ENCODE measurements at regions not wholly inside any gene's neighbourhood (a gene's known extent, or its start where the extent isn't known, plus 50 kb on each side); places are given as distances from the start of the nearest gene placed in this dataset.

GRCh38 chr3:56884387-56884786, 82.6 kb upstream of the ARHGEF3 start (continued):
- no peak for TF ChIP-seq E2F5 (CRISPR knock-in tag; IDR thresholded peaks at IDR 0.05)
- TF ChIP-seq EMX1 (CRISPR knock-in tag; IDR thresholded peaks at IDR 0.05), result no peak
- no peak for TF ChIP-seq GABPB1 (CRISPR knock-in tag; IDR thresholded peaks at IDR 0.05)

GRCh38 chr3:56883828-56884227, 82.1 kb upstream of the ARHGEF3 start:
- Mint-ChIP-seq H3K4me3 (no peak overlapping the region), H3K27me3 (ENCODE audit: low read depth) (no peaks in the 10 kb centered on the region), H3K9me3 (peaks cover 9% of the 10 kb centered on the region; the same call in 1 of the 2 replicates), H3K4me1 (no peaks in the 10 kb centered on the region), H3K27ac (no peak overlapping the region), H3K36me3 (no peaks in the 10 kb centered on the region)
- CTCF ChIA-PET, result interaction anchor here (1.0 kb wide), 1 partner anchor 20 kb away, joined by 3 read pairs; no protein-coding TSS in a partner anchor
- POLR2A ChIA-PET, result interaction anchor here (0.6 kb wide), 1 partner anchor 150 kb away, joined by 6 read pairs; no protein-coding TSS in a partner anchor
- DNase-seq (ENCODE audit: low spot score), result no peak
- ATAC-seq, result no peak
- no peak for TF ChIP-seq SMAD3 (CRISPR knock-in tag; IDR thresholded peaks at IDR 0.05; ENCODE audit: borderline replicate concordance)
- TF ChIP-seq NFE2L1 (CRISPR knock-in tag; IDR thresholded peaks at IDR 0.05), result no peak
- TF ChIP-seq E2F5 (CRISPR knock-in tag; IDR thresholded peaks at IDR 0.05), result no peak
- no peak for TF ChIP-seq FOXK1 (CRISPR knock-in tag; IDR thresholded peaks at IDR 0.05)
- no peak for TF ChIP-seq OVOL2 (CRISPR knock-in tag; IDR thresholded peaks at IDR 0.05; ENCODE audit: borderline replicate concordance)
- no peak for TF ChIP-seq SMAD4 (CRISPR knock-in tag; IDR thresholded peaks at IDR 0.05)
- TF ChIP-seq MYBL2 (CRISPR knock-in tag; IDR thresholded peaks at IDR 0.05), result no peak
- no peak for TF ChIP-seq FOXP1 (CRISPR knock-in tag; IDR thresholded peaks at IDR 0.05; ENCODE audit: borderline replicate concordance)
- TF ChIP-seq ATF1 (CRISPR knock-in tag; IDR thresholded peaks at IDR 0.05), result no peak
- TF ChIP-seq CDX4 (CRISPR knock-in tag; IDR thresholded peaks at IDR 0.05; ENCODE audit: borderline replicate concordance), result no peak
- TF ChIP-seq ZNF512 (CRISPR knock-in tag; IDR thresholded peaks at IDR 0.05; ENCODE audit: borderline replicate concordance), result no peak
- TF ChIP-seq HMGA2 (CRISPR knock-in tag; IDR thresholded peaks at IDR 0.05), result no peak
- no peak for TF ChIP-seq NR3C1 (CRISPR knock-in tag; conservative IDR thresholded peaks at IDR 0.05; ENCODE audit: low read depth)
- no peak for TF ChIP-seq RELA (CRISPR knock-in tag; IDR thresholded peaks at IDR 0.05; ENCODE audit: borderline replicate concordance)
- TF ChIP-seq MAX (CRISPR knock-in tag; IDR thresholded peaks at IDR 0.05), result no peak
- no peak for TF ChIP-seq ZNF281 (CRISPR knock-in tag; IDR thresholded peaks at IDR 0.05)
